Endothelial cell of umbilical vein (primary cell): ENCODE measurements at regions not wholly inside any gene's neighbourhood (a gene's known extent, or its start where the extent isn't known, plus 50 kb on each side); places are given as distances from the start of the nearest gene placed in this dataset.

ENCODE experiments used
- BruUV-seq: library from RNA; stranded (reverse); fragments of 400-500 nt; replicated peaks from 2 replicates; lab custom pipeline; 2021; lab: Mats Ljungman, UMichigan
- CTCF ChIA-PET: fragments of 300-600, 350-600 bp; sonication (Branson Sonifier 250); formaldehyde crosslinking; loops from one replicate; lab custom pipeline; 2021; ENCODE audit warnings: antibody characterized with exemption, inconsistent platforms; lab: Charles Lee
- POLR2A ChIA-PET: fragments of 300-600, 350-600 bp; sonication (Branson Sonifier 250); formaldehyde crosslinking; loops from one replicate; lab custom pipeline; 2021; ENCODE audit warnings: antibody characterized with exemption, inconsistent platforms; lab: Charles Lee
- DNase-seq: peaks from one replicate; pipeline ENCODE4 v3.0.0-alpha.2; 2011; ENCODE audit warnings: low read depth, low spot score
- FAIRE-seq: peaks from 2 replicates; lab custom pipeline; 2011; peaks lifted over from hg19 to GRCh38; lab: Jason Lieb, UNC
- H2AFZ ChIP-seq: 2 replicates; pipeline ENCODE4 v1.6.0; 2012; ENCODE audit warnings: low read depth, low read length, control low read depth, inconsistent platforms
- H3K27ac ChIP-seq: 2 replicates; pipeline ENCODE4 v1.5.1; 2011; ENCODE audit warnings: low read depth, mild to moderate bottlenecking, control low read depth, low read length, moderate library complexity; ENCODE audit not compliant: insufficient read depth
- H3K27me3 ChIP-seq, 2 experiments: 2 replicates each; pipeline versions ENCODE4 v1.6.0 to v1.6.1; 2011; ENCODE audit warnings: low read length in 2 of 2, mixed read lengths in 1 of 2; ENCODE audit not compliant: control insufficient read depth in 2 of 2, insufficient read depth in 2 of 2
- H3K36me3 ChIP-seq, 2 experiments: 2 replicates in 1 of 2; 3 replicates in 1 of 2; pipeline ENCODE4 v1.5.1; 2011; ENCODE audit warnings: low read length in 2 of 2, mild to moderate bottlenecking in 1 of 2, moderate library complexity in 1 of 2; ENCODE audit not compliant: control insufficient read depth in 2 of 2, insufficient read depth in 2 of 2; ENCODE audit errors: extremely low read depth in 1 of 2
- H3K4me1 ChIP-seq: 3 replicates; pipeline ENCODE4 v1.5.1; 2011; ENCODE audit warnings: mild to moderate bottlenecking, low read length; ENCODE audit not compliant: control insufficient read depth, insufficient read depth; ENCODE audit errors: extremely low read depth
- H3K4me2 ChIP-seq: 2 replicates; pipeline ENCODE4 v1.6.1; 2011; ENCODE audit warnings: low read length, control low read depth, mixed read lengths; ENCODE audit not compliant: insufficient read depth
- H3K4me3 ChIP-seq, 3 experiments: fragments of 200-600 bp in 1 of 3; sonication (generic), shearing (Covaris generic) in 1 of 3; replicated peaks in 1 of 3; 2 replicates each; pipeline ENCODE4 v1.5.1; 2011 to 2016; ENCODE audit warnings: control low read depth in 3 of 3, low read length in 3 of 3, mild to moderate bottlenecking in 2 of 3, inconsistent platforms in 1 of 3, low read depth in 1 of 3, moderate library complexity in 1 of 3; ENCODE audit not compliant: insufficient read depth in 1 of 3
- H3K79me2 ChIP-seq: 2 replicates; pipeline ENCODE4 v1.6.0; 2012; ENCODE audit warnings: low read length, inconsistent platforms; ENCODE audit not compliant: control insufficient read depth, insufficient read depth
- H3K9ac ChIP-seq: replicated peaks from 2 replicates; pipeline ENCODE3; 2011; ENCODE audit warnings: low read length, control low read depth; ENCODE audit not compliant: insufficient read depth; ENCODE audit errors: extremely low read depth
- H3K9me1 ChIP-seq: replicated peaks from 3 replicates; pipeline ENCODE4 v1.6.0; 2011; ENCODE audit warnings: mild to moderate bottlenecking, low read length; ENCODE audit not compliant: control insufficient read depth, insufficient read depth; ENCODE audit errors: extremely low read depth
- H3K9me3 ChIP-seq: replicated peaks from 2 replicates; pipeline ENCODE4 v1.5.1; 2012; ENCODE audit warnings: low read length, inconsistent platforms; ENCODE audit not compliant: control insufficient read depth, insufficient read depth
- H4K20me1 ChIP-seq: replicated peaks from 2 replicates; pipeline ENCODE3; 2011; ENCODE audit warnings: mild to moderate bottlenecking, low read length; ENCODE audit not compliant: control insufficient read depth, insufficient read depth; ENCODE audit errors: extremely low read depth
- CTCF ChIP-seq, 2 donors: IDR thresholded peaks; 1 replicate in 1 of 2; 2 replicates in 1 of 2; pipeline ENCODE4 v1.5.1; 2011; ENCODE audit warnings: low read length in 2 of 2, mild to moderate bottlenecking in 2 of 2, moderate library complexity in 2 of 2, control low read depth in 1 of 2, inconsistent platforms in 1 of 2, low read depth in 1 of 2; ENCODE audit not compliant: insufficient read depth in 1 of 2; ENCODE audit errors: extremely low read depth in 1 of 2
- EZH2 ChIP-seq: IDR thresholded peaks from 2 replicates; pipeline ENCODE4 v1.6.1; 2012; ENCODE audit warnings: borderline replicate concordance, low read depth, mild to moderate bottlenecking, moderate library complexity, low read length, inconsistent platforms; ENCODE audit not compliant: severe bottlenecking
- FOS ChIP-seq: IDR thresholded peaks from 2 replicates; pipeline ENCODE4 v1.6.1; 2011; ENCODE audit warnings: mild to moderate bottlenecking, low read length, moderate library complexity, borderline replicate concordance; ENCODE audit not compliant: insufficient read depth
- GATA2 ChIP-seq: IDR thresholded peaks from 2 replicates; pipeline ENCODE4 v1.7.0; 2011; ENCODE audit warnings: low read depth, mild to moderate bottlenecking, moderate library complexity, mixed read lengths, low read length; ENCODE audit not compliant: insufficient read length, insufficient read depth
- JUN ChIP-seq: IDR thresholded peaks from 2 replicates; pipeline ENCODE4 v1.6.1; 2011; ENCODE audit warnings: borderline replicate concordance, low read depth; ENCODE audit not compliant: insufficient read length, insufficient read depth
- MYC ChIP-seq: IDR thresholded peaks from one replicate; pipeline ENCODE4 v1.6.1; 2011; ENCODE audit warnings: mild to moderate bottlenecking, low read depth, low read length
- POLR2A ChIP-seq: IDR thresholded peaks from 2 replicates; pipeline ENCODE4 v1.6.1; 2012; ENCODE audit warnings: low read depth, mild to moderate bottlenecking, control low read depth, low read length
- POLR2AphosphoS5 ChIP-seq: IDR thresholded peaks from 2 replicates; pipeline ENCODE4 v1.6.1; 2012; ENCODE audit warnings: low read depth, mild to moderate bottlenecking, control low read depth, low read length, moderate library complexity; ENCODE audit not compliant: insufficient read depth
- dilution Hi-C: fragments of 300-500 bp; cut with MboI; formaldehyde crosslinking; loops from one replicate; pipeline ENCODE4 v1.15.0; 2019; ENCODE audit warnings: low sequenced_read_pairs; ENCODE audit not compliant: extremely low pct_ligation_motif_present
- intact Hi-C: fragments of 100-400 bp; cut with micrococcal nuclease; formaldehyde crosslinking; loops from one replicate; pipeline ENCODE4 v1.10.0; 2022
- TF ChIP-seq, protein P1 (sequence below): IDR thresholded peaks from 2 replicates; pipeline ENCODE4 v1.6.1; 2011; ENCODE audit not compliant: insufficient read depth, insufficient read length

- CTCF ChIA-PET = interaction anchor here (0.8 to 1.8 kb wide), 4 partner anchors 10 to 1197 kb away, joined by 3 to 6 read pairs (median 4); no protein-coding TSS in a partner anchor
- H3K4me2 ChIP-seq = peak overlapping the region; percentile 67
- no peaks in the 10 kb centered on the region for H3K9me1 ChIP-seq
- peak overlapping the region; percentile 74 for H3K27ac ChIP-seq
- BruUV-seq = no TSS peak
- no peaks in the 10 kb centered on the region for H3K79me2 ChIP-seq
- H3K4me1 ChIP-seq = peaks cover 25% of the 10 kb centered on the region
- no peak overlapping the region for H3K4me3 ChIP-seq
- dilution Hi-C loops (no loop called here), intact Hi-C loops (no loop called here)
- no peaks in the 10 kb centered on the region for H3K27me3 ChIP-seq
- POLR2A ChIA-PET = no interaction called here
- peak; percentile 90 for FAIRE-seq
- H3K9me3 ChIP-seq = no peaks in the 10 kb centered on the region
- no peaks in the 10 kb centered on the region for H3K36me3 ChIP-seq
- peak overlapping the region; percentile 34 for H3K9ac ChIP-seq
- no peak for TF ChIP-seq MYC
- TF ChIP-seq GATA2 = no peak
- TF ChIP-seq FOS = peak; percentile 86
- TF ChIP-seq POLR2A = no peak
- no peak for TF ChIP-seq POLR2AphosphoS5
- TF ChIP-seq CTCF (IDR thresholded peaks at IDR 0.05; ENCODE audit: extremely low read depth in 1 of 2, insufficient read depth in 1 of 2, low read depth in 1 of 2, low read length in 2 of 2) = no peak
- no peak for TF ChIP-seq EZH2
- TF ChIP-seq, protein P1, sequence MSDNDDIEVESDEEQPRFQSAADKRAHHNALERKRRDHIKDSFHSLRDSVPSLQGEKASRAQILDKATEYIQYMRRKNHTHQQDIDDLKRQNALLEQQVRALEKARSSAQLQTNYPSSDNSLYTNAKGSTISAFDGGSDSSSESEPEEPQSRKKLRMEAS = no peak
- peak; percentile 81 for TF ChIP-seq JUN
- peak overlapping the region; percentile 89 for H2AFZ ChIP-seq
- peak; percentile 82 for DNase-seq
- no peaks in the 10 kb centered on the region for H4K20me1 ChIP-seq
Observed at GRCh38 chr6:140566781-140567277, 1192.4 kb upstream of the CITED2 start.
